Activated T-cell treated with anti-CD3 and anti-CD28 coated beads, Interleukin-2, amount 50 U/mL, for 4 hours (primary cell): ENCODE measurements at regions not wholly inside any gene's neighbourhood (a gene's known extent, or its start where the extent isn't known, plus 50 kb on each side); places are given as distances from the start of the nearest gene placed in this dataset.

Experiments
- ATAC-seq, 2 donors: fragments of 200-7000 bp; cut with Tn5 transposase; one replicate each; pipeline ENCODE4 v1.10.0; 2021
- DNase-seq: peaks from one replicate; pipeline ENCODE4 v3.0.0-alpha.2; 2020
- H3K27me3 Mint-ChIP-seq: one replicate; pipeline ENCODE4 v1.8.0; 2021; ENCODE audit warnings: low read depth, mixed read lengths
- H3K36me3 Mint-ChIP-seq: one replicate; pipeline ENCODE4 v1.8.0; 2022; ENCODE audit warnings: mixed read lengths; ENCODE audit not compliant: insufficient read depth
- H3K4me1 Mint-ChIP-seq: one replicate; pipeline ENCODE4 v1.8.0; 2021; ENCODE audit warnings: low read depth, mixed read lengths
- H3K4me3 Mint-ChIP-seq: one replicate; pipeline ENCODE4 v1.8.0; 2021; ENCODE audit warnings: mild to moderate bottlenecking, moderate library complexity, mixed read lengths
- H3K9me3 Mint-ChIP-seq: one replicate; pipeline ENCODE4 v1.8.0; 2021; ENCODE audit warnings: mixed read lengths

DNA sequence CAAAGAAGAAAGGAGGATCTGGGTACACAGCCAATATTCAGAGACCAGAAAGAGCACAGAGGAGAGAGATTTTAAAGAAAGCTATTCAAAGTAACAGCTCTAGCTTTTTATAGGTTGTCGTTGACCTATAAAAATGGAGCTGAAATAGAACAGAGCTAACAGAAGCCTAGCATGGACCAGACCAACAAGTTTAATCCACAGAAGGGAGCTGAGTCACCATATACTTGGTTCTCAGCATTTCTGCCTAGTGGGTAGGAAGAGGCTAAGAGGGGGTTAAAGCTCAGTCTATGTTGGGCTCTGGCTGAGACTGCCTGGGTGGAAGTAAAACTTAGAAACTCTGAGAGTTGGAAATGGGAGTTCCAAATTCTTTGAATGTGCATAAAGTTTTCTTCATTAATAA, 678.0 kb upstream of the CDH2 start:
- Mint-ChIP-seq H3K4me3 (no peak overlapping the region), H3K9me3 (peaks cover 8% of the 10 kb centered on the region), H3K36me3 (no peaks in the 10 kb centered on the region), H3K4me1 (no peaks in the 10 kb centered on the region), H3K27me3 (no peaks in the 10 kb centered on the region)
- ATAC-seq (no peak), DNase-seq (no peak)

DNA sequence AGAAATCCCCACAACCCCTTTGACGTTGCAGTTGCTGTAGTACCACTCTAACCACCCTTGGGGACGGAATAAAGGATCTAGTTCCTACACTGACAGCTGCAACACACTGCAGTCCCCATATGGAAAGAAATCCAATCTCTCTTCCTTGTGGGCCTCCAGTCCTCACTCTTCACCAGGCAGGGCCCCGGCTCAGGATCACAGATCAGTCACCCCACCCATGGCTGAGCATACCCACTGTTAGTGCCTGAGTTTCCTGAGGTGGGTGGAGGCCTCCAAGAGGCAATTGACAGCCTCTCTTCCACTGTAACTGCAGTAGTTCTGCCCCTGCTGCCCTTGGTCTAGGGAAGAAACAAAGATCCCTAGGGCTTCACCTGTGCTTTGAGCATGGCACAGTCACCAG, 670.0 kb upstream of the CDH2 start:
- Mint-ChIP-seq H3K27me3 (no peaks in the 10 kb centered on the region), H3K4me3 (no peak overlapping the region), H3K4me1 (no peaks in the 10 kb centered on the region), H3K36me3 (no peaks in the 10 kb centered on the region), H3K9me3 (peaks cover 34% of the 10 kb centered on the region)
- ATAC-seq, result no peak
- no peak for DNase-seq

DNA sequence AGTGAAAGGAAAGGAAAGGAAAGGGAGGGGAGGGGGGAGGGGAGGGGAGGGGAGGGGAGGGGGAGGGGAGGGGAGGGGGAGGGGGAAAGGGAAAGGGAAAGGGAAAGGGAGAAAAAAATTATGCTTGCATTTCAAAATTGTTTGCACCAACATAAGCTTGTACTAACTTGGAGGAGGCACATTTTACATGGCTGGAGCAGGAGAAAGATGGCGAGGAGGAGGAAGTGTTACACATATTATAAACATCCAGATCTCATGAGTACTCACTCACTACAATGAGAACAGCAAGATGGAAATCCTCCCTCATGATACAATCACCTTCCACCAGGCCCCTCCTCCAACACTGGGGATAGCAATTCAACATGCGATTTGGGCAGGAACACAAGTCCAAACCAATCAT, 660.2 kb upstream of the CDH2 start:
- Mint-ChIP-seq H3K4me1 (no peaks in the 10 kb centered on the region), H3K4me3 (no peak overlapping the region), H3K27me3 (no peaks in the 10 kb centered on the region), H3K36me3 (no peaks in the 10 kb centered on the region), H3K9me3 (peaks cover 20% of the 10 kb centered on the region)
- DNase-seq, result no peak
- no peak for ATAC-seq

DNA sequence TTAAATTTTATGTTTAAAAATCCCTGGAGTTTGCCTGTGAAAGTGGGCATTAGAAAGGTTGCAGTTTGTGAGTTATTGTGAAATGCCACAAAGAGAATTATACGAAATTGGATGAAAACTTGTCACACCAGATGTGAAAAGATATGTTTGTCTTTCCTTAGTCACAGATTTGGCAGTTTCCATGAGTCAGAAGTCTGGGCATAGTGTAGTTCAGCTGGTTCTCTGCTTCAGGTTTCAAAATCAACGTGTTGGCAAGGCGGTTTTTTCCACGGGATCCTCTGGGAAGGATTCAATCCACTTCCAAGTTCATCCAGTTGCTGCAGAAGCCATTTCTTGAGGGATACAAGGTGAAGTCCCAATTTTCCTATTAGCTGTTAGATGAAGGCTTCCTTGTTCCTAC, 658.0 kb upstream of the CDH2 start:
- peaks cover 14% of the 10 kb centered on the region for H3K9me3 Mint-ChIP-seq
- no peak overlapping the region for H3K4me3 Mint-ChIP-seq
- ATAC-seq (no peak), DNase-seq (no peak)
- H3K4me1 Mint-ChIP-seq, result no peaks in the 10 kb centered on the region
- no peaks in the 10 kb centered on the region for H3K27me3 Mint-ChIP-seq
- no peaks in the 10 kb centered on the region for H3K36me3 Mint-ChIP-seq

DNA sequence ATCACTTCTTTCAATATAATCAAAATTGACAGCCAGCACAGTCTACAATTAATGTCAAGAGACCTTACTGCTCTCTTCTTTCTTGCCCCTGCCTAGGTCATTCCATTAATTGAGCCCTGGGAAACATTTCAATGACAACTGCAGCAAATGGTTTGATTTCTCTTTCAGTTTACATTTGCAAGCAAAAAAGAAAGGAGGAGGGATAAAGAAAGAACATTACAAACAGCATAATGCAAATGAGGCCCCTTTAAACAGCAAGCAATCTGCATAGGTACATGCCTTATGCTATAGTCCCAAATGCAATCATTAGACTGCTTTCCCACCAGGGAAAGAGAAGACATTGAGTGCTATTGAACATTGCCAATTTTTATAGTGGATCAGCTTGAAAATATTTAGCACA, 655.0 kb upstream of the CDH2 start:
- Mint-ChIP-seq H3K27me3 (no peaks in the 10 kb centered on the region), H3K4me1 (no peaks in the 10 kb centered on the region), H3K9me3 (peaks cover 9% of the 10 kb centered on the region), H3K36me3 (no peaks in the 10 kb centered on the region), H3K4me3 (no peak overlapping the region)
- no peak for ATAC-seq
- no peak for DNase-seq

DNA sequence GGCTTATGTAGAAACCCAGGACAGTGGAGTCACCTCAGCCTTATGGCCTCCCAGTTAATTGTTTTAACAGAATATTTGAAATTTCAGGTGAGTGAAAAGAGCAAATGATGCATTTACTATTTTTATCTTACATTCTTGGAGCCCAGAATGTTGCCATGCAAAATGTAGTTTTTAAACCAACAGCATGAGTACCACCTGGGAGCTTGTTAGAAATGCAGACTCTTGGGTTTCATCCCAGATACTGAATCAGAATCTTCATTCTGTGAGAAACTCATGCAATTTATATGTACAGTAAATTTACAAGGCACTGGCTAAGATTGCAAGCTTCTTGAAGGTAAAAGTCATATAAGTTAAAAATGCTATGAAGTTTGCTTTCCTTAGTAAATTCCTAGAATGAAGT, 654.5 kb upstream of the CDH2 start:
- Mint-ChIP-seq H3K27me3 (no peaks in the 10 kb centered on the region), H3K4me3 (no peak overlapping the region), H3K4me1 (no peaks in the 10 kb centered on the region), H3K36me3 (no peaks in the 10 kb centered on the region), H3K9me3 (peaks cover 9% of the 10 kb centered on the region)
- ATAC-seq, result no peak
- DNase-seq, result no peak

DNA sequence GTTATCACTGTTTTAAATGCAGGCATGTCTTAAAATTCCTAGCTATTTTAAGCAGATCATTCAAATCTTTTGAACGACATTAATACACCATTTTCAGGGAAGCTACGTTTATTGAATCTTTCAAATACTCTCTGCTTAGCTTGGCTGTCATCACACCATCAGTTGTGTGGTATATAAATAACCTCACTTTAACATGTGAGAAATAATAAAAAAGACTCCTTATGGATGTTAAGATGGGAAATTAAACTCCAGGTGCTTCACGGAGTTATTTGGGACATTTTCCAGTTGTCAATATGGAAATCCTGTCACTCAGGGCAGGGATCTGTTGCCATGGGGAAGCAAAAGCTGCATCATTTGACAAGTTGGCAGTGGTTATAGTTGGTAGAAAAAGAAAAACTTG, 649.2 kb upstream of the CDH2 start:
- ATAC-seq, result no peak
- no peak for DNase-seq
- Mint-ChIP-seq H3K36me3 (no peaks in the 10 kb centered on the region), H3K27me3 (no peaks in the 10 kb centered on the region), H3K9me3 (peaks cover 24% of the 10 kb centered on the region), H3K4me3 (no peak overlapping the region), H3K4me1 (no peaks in the 10 kb centered on the region)

DNA sequence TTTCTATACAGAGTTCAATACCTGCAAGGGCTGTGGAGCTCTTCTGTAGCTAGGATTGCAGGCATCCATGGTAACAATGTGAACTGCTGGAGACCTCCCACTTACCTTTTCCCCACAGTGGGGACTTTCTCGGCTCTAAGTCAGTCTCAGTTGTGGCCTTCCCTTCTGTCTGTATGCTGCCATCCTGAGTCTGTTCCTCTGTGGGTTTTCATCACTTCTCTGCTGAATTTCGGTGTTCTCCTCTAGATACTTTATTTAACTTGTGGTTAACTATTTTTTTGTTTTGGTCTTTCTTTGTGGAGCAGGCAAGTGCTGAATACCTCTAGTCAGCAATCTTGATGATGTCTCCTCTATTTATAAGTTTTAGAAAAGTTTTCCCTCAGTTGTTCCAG, 647.2 kb upstream of the CDH2 start:
- H3K9me3 Mint-ChIP-seq, result peaks cover 21% of the 10 kb centered on the region
- no peak for ATAC-seq
- no peaks in the 10 kb centered on the region for H3K27me3 Mint-ChIP-seq

DNA sequence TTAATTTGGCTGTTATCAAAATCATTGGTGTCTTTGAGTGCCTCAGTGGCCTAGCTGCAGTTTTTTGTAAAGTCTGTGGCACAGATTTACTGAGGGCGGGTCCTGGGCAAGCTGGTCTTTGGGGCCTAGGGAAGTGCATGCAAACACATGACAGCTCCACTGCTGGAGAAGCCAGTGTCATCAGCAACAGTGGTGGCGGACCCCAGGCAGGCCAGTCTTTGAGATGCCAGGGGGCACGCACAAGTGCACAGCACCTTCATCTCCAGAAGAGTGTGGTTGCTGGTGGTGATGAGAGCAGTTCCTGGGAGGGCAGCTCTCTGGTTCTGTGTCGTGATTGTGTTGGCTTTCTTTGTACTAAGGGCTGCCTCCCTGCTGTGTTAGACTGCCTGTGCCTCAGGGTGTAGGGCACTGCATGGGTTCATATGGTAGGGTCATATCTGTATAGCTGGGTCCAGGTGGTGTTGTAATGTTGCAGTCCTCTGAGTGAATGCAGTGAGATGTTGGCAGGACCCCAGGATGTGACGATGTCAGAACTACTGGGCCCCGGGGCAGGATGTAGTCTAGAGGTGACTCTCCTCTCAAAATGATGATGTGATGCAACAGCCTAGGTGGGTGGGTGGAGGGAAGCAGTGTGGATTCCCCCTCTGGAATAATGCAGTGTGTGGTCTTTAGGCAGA, 646.7 kb upstream of the CDH2 start:
- no peak overlapping the region for H3K4me3 Mint-ChIP-seq
- H3K4me1 Mint-ChIP-seq, result no peaks in the 10 kb centered on the region
- ATAC-seq (no peak), DNase-seq (no peak)
- no peaks in the 10 kb centered on the region for H3K27me3 Mint-ChIP-seq
- no peaks in the 10 kb centered on the region for H3K36me3 Mint-ChIP-seq
- peaks cover 21% of the 10 kb centered on the region for H3K9me3 Mint-ChIP-seq

More for the DNA sequence above, 647.2 kb upstream of the CDH2 start:
- Mint-ChIP-seq H3K4me1 (no peaks in the 10 kb centered on the region), H3K4me3 (no peak overlapping the region), H3K36me3 (no peaks in the 10 kb centered on the region)
- no peak for DNase-seq

DNA sequence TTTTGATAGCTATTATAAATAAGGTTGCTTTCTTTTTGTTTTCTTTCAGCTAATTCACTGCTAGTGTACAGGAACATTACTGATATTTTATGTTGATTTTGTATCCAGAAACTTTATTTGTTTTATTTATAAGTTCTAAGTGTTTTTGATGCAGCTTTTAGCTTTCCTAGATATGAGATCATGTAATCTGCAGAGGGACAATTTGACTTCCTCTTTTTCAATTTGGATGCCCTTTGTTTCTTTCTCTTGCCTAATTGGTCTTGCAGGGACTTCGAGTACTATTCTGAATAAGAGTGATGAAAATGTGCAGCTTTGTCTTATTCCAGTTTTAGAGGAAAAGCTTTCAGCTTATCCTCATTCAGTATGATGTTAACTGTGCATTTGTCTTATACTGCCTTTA, 643.4 kb upstream of the CDH2 start:
- DNase-seq (no peak), ATAC-seq (no peak)
- H3K27me3 Mint-ChIP-seq, result no peaks in the 10 kb centered on the region
- H3K4me1 Mint-ChIP-seq, result no peaks in the 10 kb centered on the region
- no peak overlapping the region for H3K4me3 Mint-ChIP-seq
- peaks cover 24% of the 10 kb centered on the region for H3K9me3 Mint-ChIP-seq
- no peaks in the 10 kb centered on the region for H3K36me3 Mint-ChIP-seq

DNA sequence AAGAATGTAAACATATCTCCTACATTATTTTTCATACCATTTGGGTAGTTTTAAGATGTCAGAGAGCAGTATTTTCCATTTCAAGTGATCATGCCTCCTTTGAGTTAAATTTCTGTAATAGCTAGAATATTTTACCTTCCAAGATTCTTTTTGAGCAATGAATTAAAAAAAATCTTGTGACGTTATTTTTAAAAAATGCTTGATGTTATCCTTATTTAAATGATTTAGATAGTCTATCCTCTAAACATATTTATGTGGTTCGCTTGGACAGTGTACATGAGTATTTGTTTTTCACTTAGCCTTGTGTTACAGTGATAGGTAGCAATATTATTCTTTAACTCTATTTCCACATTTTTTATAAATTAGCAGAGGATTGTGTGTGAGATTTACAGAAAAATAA, 639.2 kb upstream of the CDH2 start:
- Mint-ChIP-seq H3K36me3 (no peaks in the 10 kb centered on the region), H3K4me3 (no peak overlapping the region)
- no peak for ATAC-seq

DNA sequence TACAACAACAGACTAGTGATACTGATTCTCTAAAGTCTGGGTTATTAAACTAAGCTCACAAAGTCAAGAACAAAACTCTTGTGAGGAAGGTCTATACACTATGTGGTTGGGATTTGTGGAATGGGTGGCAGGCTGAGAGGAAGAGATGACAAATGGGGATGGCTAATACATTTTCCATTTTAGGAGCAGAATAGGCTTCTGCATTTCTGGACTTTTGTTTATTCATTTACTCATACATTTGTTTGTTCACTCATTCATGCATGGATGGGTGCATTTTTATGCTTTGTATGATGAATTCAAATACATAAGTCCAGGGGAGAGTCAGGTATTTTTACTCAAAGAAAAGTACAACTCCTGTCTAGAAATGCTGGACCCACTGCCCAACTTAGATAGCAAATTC, 637.4 kb upstream of the CDH2 start:
- DNase-seq (no peak), ATAC-seq (no peak)
- H3K9me3 Mint-ChIP-seq, result peaks cover 16% of the 10 kb centered on the region
- H3K27me3 Mint-ChIP-seq, result no peaks in the 10 kb centered on the region
- no peak overlapping the region for H3K4me3 Mint-ChIP-seq
- H3K36me3 Mint-ChIP-seq, result no peaks in the 10 kb centered on the region
- no peaks in the 10 kb centered on the region for H3K4me1 Mint-ChIP-seq

More for the DNA sequence above, 639.2 kb upstream of the CDH2 start:
- Mint-ChIP-seq H3K9me3 (peaks cover 17% of the 10 kb centered on the region), H3K4me1 (no peaks in the 10 kb centered on the region), H3K27me3 (no peaks in the 10 kb centered on the region)
- DNase-seq, result no peak

DNA sequence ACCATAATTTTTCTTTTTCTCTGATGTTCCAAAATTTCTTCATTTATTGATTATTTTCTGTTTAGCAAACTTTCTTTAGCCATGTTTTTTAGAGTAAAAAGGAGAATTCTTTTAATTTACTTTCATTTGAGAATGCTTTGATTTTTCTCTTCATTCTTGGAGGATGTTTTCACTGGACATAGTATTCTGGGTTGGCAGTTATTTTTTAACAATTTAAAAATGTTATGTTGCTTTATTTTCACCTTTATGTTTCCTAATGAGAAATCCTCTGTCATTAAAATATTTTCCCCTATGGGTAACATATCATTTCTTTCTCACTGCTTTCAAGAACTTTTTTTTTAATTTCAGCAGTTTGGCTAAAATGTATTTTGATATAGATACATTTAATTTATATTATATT, 631.4 kb upstream of the CDH2 start:
- ATAC-seq, result no peak
- H3K27me3 Mint-ChIP-seq, result no peaks in the 10 kb centered on the region
- peaks cover 35% of the 10 kb centered on the region for H3K9me3 Mint-ChIP-seq
- no peaks in the 10 kb centered on the region for H3K36me3 Mint-ChIP-seq
- DNase-seq, result no peak
- H3K4me3 Mint-ChIP-seq, result no peak overlapping the region
- H3K4me1 Mint-ChIP-seq, result no peaks in the 10 kb centered on the region

DNA sequence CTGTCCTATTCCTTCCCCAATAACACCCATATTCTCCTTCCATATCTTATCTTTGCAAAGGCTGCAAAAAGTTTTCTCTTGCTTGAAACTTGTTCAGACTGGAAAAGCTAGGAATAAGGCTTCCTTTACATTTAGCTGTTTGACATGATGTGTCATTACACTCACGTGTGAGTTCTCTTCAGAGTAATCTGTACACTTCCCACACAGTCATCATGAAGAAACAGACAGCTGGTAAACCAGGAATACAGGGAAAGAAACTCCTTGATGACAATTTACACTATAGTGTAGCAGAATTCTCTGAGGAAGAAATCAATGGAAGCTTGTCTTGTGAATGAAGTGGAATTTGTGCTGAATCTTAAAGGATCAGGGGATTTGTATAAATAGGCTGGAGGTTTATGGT, 628.6 kb upstream of the CDH2 start:
- no peak for ATAC-seq
- H3K36me3 Mint-ChIP-seq, result no peaks in the 10 kb centered on the region
- H3K4me3 Mint-ChIP-seq, result no peak overlapping the region
- no peaks in the 10 kb centered on the region for H3K4me1 Mint-ChIP-seq
- no peak for DNase-seq
- peaks cover 27% of the 10 kb centered on the region for H3K9me3 Mint-ChIP-seq
- H3K27me3 Mint-ChIP-seq, result no peaks in the 10 kb centered on the region

DNA sequence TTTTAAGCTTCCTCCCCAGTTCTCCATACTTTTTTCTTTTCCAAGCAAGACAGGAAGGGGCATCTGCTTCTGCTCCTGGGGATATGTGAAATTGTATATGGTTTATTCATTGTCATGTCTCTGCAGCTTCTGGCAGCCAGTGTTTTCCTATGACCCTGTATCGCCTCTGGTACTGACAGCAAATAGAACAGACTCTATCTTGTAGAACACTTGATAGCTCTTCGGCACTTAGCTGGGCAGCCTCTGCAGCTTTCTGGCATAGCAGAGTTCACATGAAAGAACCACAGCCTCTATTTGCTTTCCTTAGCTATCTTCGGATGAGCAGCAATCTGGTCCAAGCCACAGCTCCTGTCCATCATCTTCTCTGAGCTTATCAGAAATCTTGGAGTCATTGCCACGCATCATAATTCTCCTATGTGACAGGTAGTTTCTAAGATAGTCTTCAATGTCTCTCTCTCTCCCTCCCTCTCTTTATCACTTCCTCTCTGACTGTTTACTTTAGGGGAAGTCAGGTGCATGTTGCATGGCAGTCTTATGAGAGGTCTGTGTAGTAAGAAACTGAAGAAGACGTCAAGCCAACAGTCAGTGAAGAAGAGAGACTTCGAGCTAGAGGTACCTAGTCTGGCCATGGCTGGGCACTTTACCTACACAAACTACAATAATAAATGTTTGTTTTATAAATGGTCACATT, 627.7 kb upstream of the CDH2 start:
- H3K4me3 Mint-ChIP-seq, result no peak overlapping the region
- no peak for DNase-seq
- no peaks in the 10 kb centered on the region for H3K36me3 Mint-ChIP-seq
- H3K27me3 Mint-ChIP-seq, result no peaks in the 10 kb centered on the region
- H3K4me1 Mint-ChIP-seq, result no peaks in the 10 kb centered on the region
- H3K9me3 Mint-ChIP-seq, result peaks cover 27% of the 10 kb centered on the region
- no peak for ATAC-seq
